ENCODE measurements at regions not wholly inside any gene's neighbourhood (a gene's known extent, or its start where the extent isn't known, plus 50 kb on each side); places are given as distances from the start of the nearest gene placed in this dataset.
"Not testable (repeated sequence)": the region's sequence is repeated elsewhere in the genome, so short reads cannot be mapped to it uniquely, and the experiment has no call there.

GRCh38 chr10:61040399-61041016, 96.5 kb upstream of the RHOBTB1 start:
- DNase-seq: no peak

DNA sequence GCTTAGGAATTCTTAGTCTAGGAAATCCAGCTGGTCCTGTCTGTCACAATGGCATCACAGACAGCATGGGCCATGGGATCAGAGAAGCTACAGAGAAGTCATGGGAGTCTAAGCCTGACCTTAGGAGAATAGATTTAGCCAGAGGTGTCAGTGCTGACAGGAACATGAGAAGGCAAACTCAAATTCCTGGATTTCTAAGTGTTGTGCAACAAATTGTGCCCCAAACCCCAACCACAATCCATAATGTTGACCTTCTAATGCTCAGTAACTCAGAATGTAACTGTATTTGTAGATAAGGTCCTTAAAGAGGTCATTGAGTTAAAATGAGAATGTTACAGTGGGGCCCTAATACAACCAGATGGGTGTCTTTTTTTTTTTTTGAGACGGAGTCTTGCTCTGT, 95.9 kb upstream of the RHOBTB1 start:
- DNase-seq: no peak

DNA sequence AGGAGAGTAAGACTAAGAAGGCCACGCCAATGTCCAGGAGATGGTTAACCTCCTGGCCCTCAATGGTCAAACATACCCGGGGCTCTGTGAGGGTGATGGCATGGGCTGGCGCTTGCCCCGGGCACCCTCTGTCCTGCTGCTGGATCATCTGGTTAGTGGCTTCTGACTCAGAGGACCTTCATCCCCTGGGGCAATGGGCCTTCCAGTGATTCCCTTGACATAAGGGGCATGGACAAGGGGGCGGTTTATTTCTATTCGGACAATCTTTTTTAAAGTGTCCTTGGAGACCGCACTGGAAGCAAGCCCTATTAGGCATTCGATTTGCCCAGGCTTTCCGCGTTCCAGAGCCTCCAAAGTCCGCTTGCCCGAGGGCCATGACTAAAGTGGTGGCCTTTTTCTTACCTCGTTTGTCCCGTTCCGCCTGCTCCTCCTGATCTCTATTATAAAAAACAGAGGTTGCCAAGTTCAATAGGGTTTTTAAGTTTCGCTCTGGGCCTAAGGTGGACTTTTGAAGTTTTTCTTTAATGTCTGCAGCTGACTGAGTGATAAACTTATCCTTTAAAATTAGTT, 93.4 kb upstream of the RHOBTB1 start:
- not testable (repeated sequence) for DNase-seq

GRCh38 chr10:61036148-61036547, 92.2 kb upstream of the RHOBTB1 start:
- DNase-seq: not testable (repeated sequence)

- DNase-seq: no peak
Measured at GRCh38 chr10:61031341-61031740, 87.4 kb upstream of the RHOBTB1 start.

- no peak for DNase-seq
Measured at GRCh38 chr10:61029411-61029810, 85.4 kb upstream of the RHOBTB1 start.

DNA sequence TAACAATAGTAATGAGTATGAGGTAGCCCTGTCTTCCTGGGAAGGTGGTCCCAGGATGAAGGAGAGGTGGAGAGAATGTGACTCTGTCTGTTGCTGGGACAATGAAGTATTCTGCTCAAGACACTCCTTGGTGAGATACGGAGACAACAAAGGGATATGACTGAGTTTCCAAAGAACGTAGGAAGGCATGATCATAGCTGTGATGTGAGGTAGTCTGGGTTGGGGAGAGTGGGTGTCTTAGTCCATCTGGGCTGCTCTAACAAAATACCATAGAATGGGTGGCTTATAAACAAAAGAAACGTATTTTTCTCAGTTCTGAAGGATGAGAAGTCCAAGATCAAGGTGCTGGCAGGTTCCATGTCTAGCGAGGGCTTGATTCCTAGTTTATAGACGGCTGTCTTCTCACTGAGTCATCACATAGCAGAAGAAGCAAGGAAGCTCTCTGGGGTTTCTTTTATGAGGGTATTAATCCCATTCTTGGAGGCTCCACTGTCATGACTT, 84.9 kb upstream of the RHOBTB1 start:
- DNase-seq: no peak

- DNase-seq: no peak
Measured at GRCh38 chr10:61024856-61025201, 80.8 kb upstream of the RHOBTB1 start.

DNA sequence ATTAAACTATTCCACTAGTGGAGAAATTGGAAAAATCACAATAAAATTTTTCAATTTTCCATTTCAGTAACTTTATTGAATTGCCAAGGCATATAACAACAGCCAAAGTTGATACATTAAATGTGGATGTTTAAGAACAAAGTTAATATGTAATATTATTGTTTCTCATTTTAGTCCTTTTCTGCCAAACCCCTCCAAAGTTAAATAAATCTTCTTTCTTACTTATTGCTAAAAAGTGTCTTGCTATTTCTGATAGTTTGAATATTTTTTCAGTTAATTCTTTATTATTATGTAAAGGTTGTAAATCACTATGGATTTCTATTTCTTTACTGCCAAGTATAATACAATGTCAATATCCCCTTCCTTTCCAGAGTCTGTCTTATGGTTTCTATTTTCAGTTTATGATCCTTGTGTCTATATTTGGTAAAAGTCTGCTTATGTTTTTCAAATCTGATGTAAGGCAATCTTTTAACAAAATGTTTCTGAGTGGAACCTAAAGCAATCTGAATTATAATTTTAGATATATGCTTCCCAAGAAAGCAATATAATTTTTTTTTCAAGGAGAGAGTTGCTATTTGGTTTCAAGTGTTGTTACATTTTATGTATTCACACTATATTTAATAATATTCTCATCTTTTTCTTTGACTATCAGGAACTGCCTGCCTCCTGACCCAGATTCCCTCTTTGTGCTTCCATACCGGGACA, 80.3 kb upstream of the RHOBTB1 start:
- DNase-seq: no peak

- no peak for DNase-seq
Measured at GRCh38 chr10:61023053-61023452, 79.1 kb upstream of the RHOBTB1 start.

DNA sequence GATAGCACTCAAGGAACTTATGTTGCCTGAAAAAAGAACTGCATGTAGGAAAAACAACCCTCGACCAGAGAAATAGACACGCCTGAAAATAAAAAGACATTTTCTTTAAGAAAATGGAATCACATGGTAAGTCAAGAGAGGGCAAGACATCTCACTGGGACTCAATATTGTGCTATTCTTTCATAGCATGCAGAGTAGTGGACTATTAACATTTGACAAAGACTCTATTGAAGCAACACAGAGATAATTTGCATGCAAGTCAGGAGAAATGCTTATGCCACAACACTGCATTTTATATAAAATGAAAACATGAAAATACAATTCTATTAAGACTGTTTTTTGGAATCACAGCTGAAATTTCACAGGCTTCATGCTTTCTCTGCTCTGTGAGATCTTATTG, 77.9 kb upstream of the RHOBTB1 start:
- DNase-seq: no peak

- DNase-seq: no peak
Measured at GRCh38 chr10:61020420-61021158, 76.6 kb upstream of the RHOBTB1 start.

DNA sequence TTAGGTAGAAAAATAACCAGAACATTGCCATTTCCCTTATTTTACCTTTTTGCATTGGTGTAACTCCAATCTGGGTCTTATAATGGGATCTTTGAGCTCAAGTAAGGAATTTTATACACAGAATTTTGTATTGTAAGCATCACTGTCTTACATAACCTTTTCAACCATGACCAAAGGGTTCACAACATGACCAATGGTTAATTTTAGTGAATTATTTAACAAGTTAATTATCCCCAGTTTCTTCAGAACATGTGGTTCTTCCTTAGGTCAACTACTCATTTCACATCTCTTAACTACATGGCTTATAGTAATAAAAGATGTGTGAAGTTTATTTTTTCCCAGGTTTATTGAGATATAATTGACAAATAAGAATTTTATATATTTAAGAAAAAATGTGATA, 74.2 kb upstream of the RHOBTB1 start:
- DNase-seq: no peak

DNA sequence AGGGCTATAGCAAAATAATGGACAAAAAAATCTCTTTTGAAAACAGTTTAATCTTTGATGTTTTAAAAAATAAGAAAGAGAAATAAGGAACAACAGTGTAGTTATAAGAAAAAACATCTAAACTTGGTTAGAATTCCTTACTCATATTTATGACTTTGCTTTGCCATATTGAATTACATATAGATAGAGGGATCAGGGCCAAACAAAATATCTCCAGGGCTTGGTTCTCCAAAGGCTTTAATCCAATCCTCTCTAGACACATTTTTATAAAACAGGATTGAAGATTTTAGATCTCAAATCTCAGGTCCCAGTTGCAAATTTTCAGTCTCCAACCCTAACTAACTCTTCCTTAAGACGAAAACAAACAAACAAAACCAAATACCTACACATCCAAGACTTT, 72.6 kb upstream of the RHOBTB1 start:
- no peak for DNase-seq

- no peak for DNase-seq
Measured at GRCh38 chr10:61016007-61016406, 72.0 kb upstream of the RHOBTB1 start.

- no peak for DNase-seq
Measured at GRCh38 chr10:61010863-61011262, 66.9 kb upstream of the RHOBTB1 start.

- DNase-seq: not testable (repeated sequence)
Measured at GRCh38 chr10:61003069-61003468, 59.1 kb upstream of the RHOBTB1 start.

- DNase-seq: no peak
Measured at GRCh38 chr10:61001731-61002122, 57.7 kb upstream of the RHOBTB1 start.

- DNase-seq: no peak
Measured at GRCh38 chr10:61000769-61001730, 57.1 kb upstream of the RHOBTB1 start.

GRCh38 chr10:60998932-60999331, 54.9 kb upstream of the RHOBTB1 start:
- no peak for DNase-seq

GRCh38 chr10:60994128-60994527, 50.1 kb upstream of the RHOBTB1 start:
- DNase-seq: no peak
